ENCODE measurements at regions not wholly inside any gene's neighbourhood (a gene's known extent, or its start where the extent isn't known, plus 50 kb on each side); places are given as distances from the start of the nearest gene placed in this dataset.

- Histone ChIP-seq H3K4me2 (ENCODE audit: low read length) (no peak overlapping the region), H3K9me2 (ENCODE audit: insufficient read depth, low read length) (no peaks in the 10 kb centered on the region), H3K9ac (ENCODE audit: low read length) (no peak overlapping the region), H3F3A (ENCODE audit: insufficient read depth, low read length, poor library complexity, severe bottlenecking) (no peaks in the 10 kb centered on the region), H4K20me1 (ENCODE audit: insufficient read depth) (no peaks in the 10 kb centered on the region), H3K9me3 (ENCODE audit: low read length) (peaks cover 6% of the 10 kb centered on the region), H3K27me3 (ENCODE audit: insufficient read depth, low read depth, low read length) (no peaks in the 10 kb centered on the region), H3K27ac (ENCODE audit: low read length) (no peak overlapping the region), H3K79me2 (replicated peaks; ENCODE audit: insufficient read depth, low read length) (no peaks in the 10 kb centered on the region), H2AFZ (ENCODE audit: low read depth, low read length) (no peak overlapping the region), H3K36me3 (ENCODE audit: insufficient read depth, low read length) (no peaks in the 10 kb centered on the region), H3K4me3 (ENCODE audit: low read length) (no peak overlapping the region)
- TF ChIP-seq EZH2 (IDR thresholded peaks at IDR 0.05; ENCODE audit: borderline replicate concordance, insufficient read depth, low read length, poor library complexity, severe bottlenecking) (no peak), RAD21 (conservative IDR thresholded peaks at IDR 0.05) (no peak), CTCF (IDR thresholded peaks at IDR 0.05; ENCODE audit: poor library complexity, severe bottlenecking) (no peak), REST (IDR thresholded peaks at IDR 0.05; ENCODE audit: borderline replicate concordance) (no peak), TAF1 (IDR thresholded peaks at IDR 0.05; ENCODE audit: low read depth) (no peak), MXI1 (conservative IDR thresholded peaks at IDR 0.05; ENCODE audit: poor library complexity, severe bottlenecking) (no peak)
Measured at GRCh38 chr2:104240984-104241383, 612.9 kb upstream of the POU3F3 start.

GRCh38 chr2:104249629-104250028, 604.3 kb upstream of the POU3F3 start:
- no peak overlapping the region for H3K4me2 ChIP-seq (ENCODE audit: low read length)
- H3K27me3 ChIP-seq (ENCODE audit: insufficient read depth, low read depth, low read length): no peaks in the 10 kb centered on the region
- no peaks in the 10 kb centered on the region for H3K79me2 ChIP-seq (replicated peaks; ENCODE audit: insufficient read depth, low read length)
- no peak overlapping the region for H3K27ac ChIP-seq (ENCODE audit: low read length)
- no peaks in the 10 kb centered on the region for H3F3A ChIP-seq (ENCODE audit: insufficient read depth, low read length, poor library complexity, severe bottlenecking)
- H4K20me1 ChIP-seq (ENCODE audit: insufficient read depth): no peaks in the 10 kb centered on the region
- no peak overlapping the region for H3K4me3 ChIP-seq (ENCODE audit: low read length)
- no peak overlapping the region for H3K9ac ChIP-seq (ENCODE audit: low read length)
- H3K9me2 ChIP-seq (ENCODE audit: insufficient read depth, low read length): no peaks in the 10 kb centered on the region
- no peaks in the 10 kb centered on the region for H3K9me3 ChIP-seq (ENCODE audit: low read length)
- no peak overlapping the region for H2AFZ ChIP-seq (ENCODE audit: low read depth, low read length)
- no peaks in the 10 kb centered on the region for H3K36me3 ChIP-seq (ENCODE audit: insufficient read depth, low read length)
- TF ChIP-seq TAF1 (IDR thresholded peaks at IDR 0.05; ENCODE audit: low read depth): no peak
- no peak for TF ChIP-seq POLR2AphosphoS5 (IDR thresholded peaks at IDR 0.05)
- no peak for TF ChIP-seq CTCF (IDR thresholded peaks at IDR 0.05; ENCODE audit: poor library complexity, severe bottlenecking)
- TF ChIP-seq EZH2 (IDR thresholded peaks at IDR 0.05; ENCODE audit: borderline replicate concordance, insufficient read depth, low read length, poor library complexity, severe bottlenecking): no peak
- TF ChIP-seq REST (IDR thresholded peaks at IDR 0.05; ENCODE audit: borderline replicate concordance): no peak
- no peak for TF ChIP-seq MXI1 (conservative IDR thresholded peaks at IDR 0.05; ENCODE audit: poor library complexity, severe bottlenecking)
- no peak for TF ChIP-seq RAD21 (conservative IDR thresholded peaks at IDR 0.05)
- TF ChIP-seq SMC3 (conservative IDR thresholded peaks at IDR 0.05; ENCODE audit: poor library complexity): no peak
- TF ChIP-seq EP300 (conservative IDR thresholded peaks at IDR 0.05; ENCODE audit: poor library complexity, severe bottlenecking): no peak
